ENCODE measurements at regions not wholly inside any gene's neighbourhood (a gene's known extent, or its start where the extent isn't known, plus 50 kb on each side); places are given as distances from the start of the nearest gene placed in this dataset.

DNA sequence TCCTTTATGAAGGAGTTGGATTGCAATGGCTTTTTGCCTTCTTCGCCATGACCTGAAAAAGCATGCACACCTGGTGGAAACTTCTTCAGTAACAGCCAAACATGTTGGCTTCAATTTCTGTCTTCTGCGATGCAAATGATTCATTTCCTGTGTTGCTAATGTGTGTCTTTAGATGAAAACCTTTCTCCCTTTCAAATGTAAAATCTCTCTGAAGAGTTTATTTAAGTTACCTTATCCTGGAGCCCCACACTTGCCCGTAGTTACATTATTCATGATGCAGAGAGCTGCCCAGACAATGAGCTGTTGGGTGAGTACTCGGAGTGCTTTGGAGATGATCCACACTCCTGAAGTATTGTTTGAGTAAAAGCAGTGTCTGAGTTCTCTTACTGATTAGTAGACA lies 1100.9 kb downstream of the RPA4 start:
- TF ChIP-seq EGR1 (IDR thresholded peaks at IDR 0.05) = no peak
- TF ChIP-seq, protein P1, sequence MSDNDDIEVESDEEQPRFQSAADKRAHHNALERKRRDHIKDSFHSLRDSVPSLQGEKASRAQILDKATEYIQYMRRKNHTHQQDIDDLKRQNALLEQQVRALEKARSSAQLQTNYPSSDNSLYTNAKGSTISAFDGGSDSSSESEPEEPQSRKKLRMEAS (IDR thresholded peaks at IDR 0.05) = no peak
- TF ChIP-seq, protein P2, sequence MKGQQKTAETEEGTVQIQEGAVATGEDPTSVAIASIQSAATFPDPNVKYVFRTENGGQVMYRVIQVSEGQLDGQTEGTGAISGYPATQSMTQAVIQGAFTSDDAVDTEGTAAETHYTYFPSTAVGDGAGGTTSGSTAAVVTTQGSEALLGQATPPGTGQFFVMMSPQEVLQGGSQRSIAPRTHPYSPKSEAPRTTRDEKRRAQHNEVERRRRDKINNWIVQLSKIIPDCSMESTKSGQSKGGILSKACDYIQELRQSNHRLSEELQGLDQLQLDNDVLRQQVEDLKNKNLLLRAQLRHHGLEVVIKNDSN (IDR thresholded peaks at IDR 0.05) = no peak
- TF ChIP-seq TCF12 (IDR thresholded peaks at IDR 0.05; ENCODE audit: low read depth) = no peak
- no peak for TF ChIP-seq CEBPB (IDR thresholded peaks at IDR 0.05)
- no peak for TF ChIP-seq YY1 (IDR thresholded peaks at IDR 0.05; ENCODE audit: low read depth)
- TF ChIP-seq EP300 (IDR thresholded peaks at IDR 0.05; ENCODE audit: borderline replicate concordance) = no peak
- no peak for TF ChIP-seq ZBTB7A (IDR thresholded peaks at IDR 0.05; ENCODE audit: low read depth)
- TF ChIP-seq REST (IDR thresholded peaks at IDR 0.05; ENCODE audit: low read depth) = no peak
- TF ChIP-seq TAF1 (IDR thresholded peaks at IDR 0.05; ENCODE audit: low read depth) = no peak
- TF ChIP-seq NFIC (IDR thresholded peaks at IDR 0.05) = no peak
- TF ChIP-seq FOXM1 (IDR thresholded peaks at IDR 0.05; ENCODE audit: borderline replicate concordance, low read depth) = no peak
- no peak for TF ChIP-seq CREB1 (IDR thresholded peaks at IDR 0.05; ENCODE audit: low read depth)
- TF ChIP-seq TEAD4 (IDR thresholded peaks at IDR 0.05) = no peak
- TF ChIP-seq RAD21 (IDR thresholded peaks at IDR 0.05; ENCODE audit: low read depth) = no peak

- TF ChIP-seq, protein P2 (IDR thresholded peaks at IDR 0.05) = no peak
- TF ChIP-seq REST (IDR thresholded peaks at IDR 0.05; ENCODE audit: low read depth) = no peak
- no peak for TF ChIP-seq YY1 (IDR thresholded peaks at IDR 0.05; ENCODE audit: low read depth)
- no peak for TF ChIP-seq EGR1 (IDR thresholded peaks at IDR 0.05)
- TF ChIP-seq RAD21 (IDR thresholded peaks at IDR 0.05; ENCODE audit: low read depth) = no peak
Measured at GRCh38 chrX:97985096-97985495, 1101.4 kb downstream of the RPA4 start.

- TF ChIP-seq ZBTB7A (IDR thresholded peaks at IDR 0.05; ENCODE audit: low read depth) (no peak), TEAD4 (IDR thresholded peaks at IDR 0.05) (no peak), TAF1 (IDR thresholded peaks at IDR 0.05; ENCODE audit: low read depth) (no peak), YY1 (IDR thresholded peaks at IDR 0.05; ENCODE audit: low read depth) (no peak)
Measured at GRCh38 chrX:97987979-97988378, 1104.3 kb downstream of the RPA4 start.

- no peak for TF ChIP-seq TCF12 (IDR thresholded peaks at IDR 0.05; ENCODE audit: low read depth)
- no peak for TF ChIP-seq TAF1 (IDR thresholded peaks at IDR 0.05; ENCODE audit: low read depth)
- no peak for TF ChIP-seq YY1 (IDR thresholded peaks at IDR 0.05; ENCODE audit: low read depth)
- TF ChIP-seq NFIC (IDR thresholded peaks at IDR 0.05) = no peak
- no peak for TF ChIP-seq EP300 (IDR thresholded peaks at IDR 0.05; ENCODE audit: borderline replicate concordance)
- TF ChIP-seq TEAD4 (IDR thresholded peaks at IDR 0.05) = no peak
- no peak for TF ChIP-seq CREB1 (IDR thresholded peaks at IDR 0.05; ENCODE audit: low read depth)
- TF ChIP-seq ZBTB7A (IDR thresholded peaks at IDR 0.05; ENCODE audit: low read depth) = no peak
- TF ChIP-seq EGR1 (IDR thresholded peaks at IDR 0.05) = no peak
- TF ChIP-seq REST (IDR thresholded peaks at IDR 0.05; ENCODE audit: low read depth) = no peak
- no peak for TF ChIP-seq CEBPB (IDR thresholded peaks at IDR 0.05)
- TF ChIP-seq, protein P2 (IDR thresholded peaks at IDR 0.05) = no peak
- no peak for TF ChIP-seq RAD21 (IDR thresholded peaks at IDR 0.05; ENCODE audit: low read depth)
- TF ChIP-seq, protein P1 (IDR thresholded peaks at IDR 0.05) = no peak
- no peak for TF ChIP-seq FOXM1 (IDR thresholded peaks at IDR 0.05; ENCODE audit: borderline replicate concordance, low read depth)
Measured at GRCh38 chrX:97995834-97996233, 1112.1 kb downstream of the RPA4 start.

All from Ishikawa (cell line).